Breast epithelium (tissue), 4 donors: ENCODE measurements at regions not wholly inside any gene's neighbourhood (a gene's known extent, or its start where the extent isn't known, plus 50 kb on each side); places are given as distances from the start of the nearest gene placed in this dataset.

Experiments used
- DNase-seq, 2 donors: peaks; one replicate each; pipeline ENCODE4 v3.0.0-alpha.2; 2019; ENCODE audit warnings: low spot score in 2 of 2
- H3K27ac ChIP-seq, 2 donors: fragments of 200-600 bp; sonication (generic) in 1 of 2; one replicate each; pipeline ENCODE4 v1.5.1; 2016 to 2019; ENCODE audit warnings: mild to moderate bottlenecking in 1 of 2
- H3K27me3 ChIP-seq, 2 donors: fragments of 200-600 bp; sonication (generic) in 1 of 2; one replicate each; pipeline versions ENCODE4 v1.5.1 to v1.6.0; 2017 to 2019; ENCODE audit warnings: control low read depth in 1 of 2, mild to moderate bottlenecking in 1 of 2
- H3K36me3 ChIP-seq: fragments of 200-600 bp; one replicate; pipeline ENCODE4 v1.5.1; 2019
- H3K4me1 ChIP-seq, 2 donors: fragments of 200-600 bp; sonication (generic); one replicate each; pipeline ENCODE4 v1.5.1; 2016 to 2019; ENCODE audit warnings: control low read depth in 1 of 2
- H3K4me3 ChIP-seq, 3 donors: fragments of 200-600 bp; sonication (generic); 1 replicate in 2 of 3; 2 replicates in 1 of 3; pipeline ENCODE4 v1.5.1; 2016 to 2019; ENCODE audit warnings: mild to moderate bottlenecking in 3 of 3, moderate library complexity in 2 of 3
- H3K9me3 ChIP-seq, 2 donors: fragments of 200-600 bp; sonication (generic) in 1 of 2; one replicate each; pipeline ENCODE4 v1.5.1; 2016 to 2019; ENCODE audit warnings: control low read depth in 1 of 2
- POLR2A ChIP-seq: fragments of 450-650 bp; IDR thresholded peaks from one replicate; pipeline ENCODE4 v1.6.1; 2016; ENCODE audit warnings: antibody characterized with exemption, mild to moderate bottlenecking, moderate library complexity
- POLR2AphosphoS5 ChIP-seq, 3 donors: sonication (generic); formaldehyde crosslinking; IDR thresholded peaks; one replicate each; pipeline ENCODE4 v1.6.1; 2017; ENCODE audit warnings: antibody characterized with exemption in 3 of 3
- intact Hi-C: fragments of 100-400 bp; cut with DNase I; formaldehyde crosslinking; loops from one replicate; pipeline ENCODE4 v1.15.1; 2023; ENCODE audit warnings: low total_unique reads
- TF ChIP-seq, protein P1 (sequence below), 3 donors: fragments of 450-650 bp; IDR thresholded peaks; one replicate each; pipeline ENCODE4 v1.5.1; 2016 to 2017; ENCODE audit warnings: antibody characterized with exemption in 3 of 3, mild to moderate bottlenecking in 3 of 3, moderate library complexity in 3 of 3

DNA sequence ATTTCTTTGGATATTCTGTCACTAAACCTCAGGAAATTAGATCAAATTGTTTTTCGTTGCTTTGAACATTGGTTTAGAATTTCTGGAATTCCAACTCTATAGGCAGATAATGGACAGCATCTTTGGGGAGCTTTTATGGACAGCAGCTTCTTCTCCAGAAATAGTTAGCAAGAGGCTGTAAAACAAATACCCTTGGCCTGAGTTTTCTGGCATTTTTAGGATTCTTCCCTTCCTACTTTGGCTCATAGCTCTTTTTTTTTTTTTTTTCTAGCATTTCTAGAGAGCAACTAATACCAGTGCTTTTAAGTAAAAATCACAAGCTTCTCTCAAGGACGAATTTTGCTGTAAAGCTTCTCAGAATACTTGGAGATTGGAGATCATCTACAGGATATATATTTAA lies 169.8 kb upstream of the SPRY2 start:
- no peak for DNase-seq
- TF ChIP-seq, protein P1, sequence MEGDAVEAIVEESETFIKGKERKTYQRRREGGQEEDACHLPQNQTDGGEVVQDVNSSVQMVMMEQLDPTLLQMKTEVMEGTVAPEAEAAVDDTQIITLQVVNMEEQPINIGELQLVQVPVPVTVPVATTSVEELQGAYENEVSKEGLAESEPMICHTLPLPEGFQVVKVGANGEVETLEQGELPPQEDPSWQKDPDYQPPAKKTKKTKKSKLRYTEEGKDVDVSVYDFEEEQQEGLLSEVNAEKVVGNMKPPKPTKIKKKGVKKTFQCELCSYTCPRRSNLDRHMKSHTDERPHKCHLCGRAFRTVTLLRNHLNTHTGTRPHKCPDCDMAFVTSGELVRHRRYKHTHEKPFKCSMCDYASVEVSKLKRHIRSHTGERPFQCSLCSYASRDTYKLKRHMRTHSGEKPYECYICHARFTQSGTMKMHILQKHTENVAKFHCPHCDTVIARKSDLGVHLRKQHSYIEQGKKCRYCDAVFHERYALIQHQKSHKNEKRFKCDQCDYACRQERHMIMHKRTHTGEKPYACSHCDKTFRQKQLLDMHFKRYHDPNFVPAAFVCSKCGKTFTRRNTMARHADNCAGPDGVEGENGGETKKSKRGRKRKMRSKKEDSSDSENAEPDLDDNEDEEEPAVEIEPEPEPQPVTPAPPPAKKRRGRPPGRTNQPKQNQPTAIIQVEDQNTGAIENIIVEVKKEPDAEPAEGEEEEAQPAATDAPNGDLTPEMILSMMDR (IDR thresholded peaks at IDR 0.05) = no peak
- no peak for TF ChIP-seq POLR2AphosphoS5 (IDR thresholded peaks at IDR 0.05)
- TF ChIP-seq POLR2A = no peak
- H3K27ac ChIP-seq = no peak overlapping the region
- peaks cover 0 to 7% of the 10 kb centered on the region in 2 donors for H3K9me3 ChIP-seq
- H3K27me3 ChIP-seq = no peaks in the 10 kb centered on the region
- intact Hi-C loops = loop anchor here (2.0 kb wide), 1 partner anchor 44 kb away; no protein-coding TSS in a partner anchor
- no peak overlapping the region for H3K4me3 ChIP-seq
- no peaks in the 10 kb centered on the region for H3K36me3 ChIP-seq
- no peaks in the 10 kb centered on the region for H3K4me1 ChIP-seq

DNA sequence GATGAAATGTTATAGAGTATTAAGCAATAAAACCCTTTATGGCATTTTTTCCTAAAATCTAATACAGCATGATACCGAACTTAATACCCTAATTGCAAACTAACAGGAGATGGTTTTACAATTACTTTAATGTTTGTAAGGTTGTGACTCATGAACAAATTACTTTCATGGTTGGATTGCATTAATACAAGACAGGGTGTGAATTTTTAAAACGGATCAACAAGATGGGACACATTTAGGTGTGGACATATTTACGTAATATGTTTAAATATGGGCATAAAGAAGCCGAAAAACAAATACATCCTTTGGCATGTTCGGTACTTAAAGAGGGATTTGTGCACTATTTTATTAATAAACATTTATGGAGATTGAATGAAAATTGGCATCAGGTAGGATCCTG lies 168.3 kb upstream of the SPRY2 start:
- TF ChIP-seq POLR2AphosphoS5 (IDR thresholded peaks at IDR 0.05) (no peak), POLR2A (no peak)
- TF ChIP-seq, protein P1 (IDR thresholded peaks at IDR 0.05) = no peak
- Histone ChIP-seq H3K4me1 (no peaks in the 10 kb centered on the region), H3K27me3 (no peaks in the 10 kb centered on the region), H3K4me3 (no peak overlapping the region), H3K27ac (no peak overlapping the region), H3K36me3 (no peaks in the 10 kb centered on the region), H3K9me3 (peaks cover 0 to 9% of the 10 kb centered on the region in 2 donors)
- DNase-seq = no peak
- intact Hi-C loops = loop anchor here (2.0 kb wide), 1 partner anchor 36 kb away; no protein-coding TSS in a partner anchor

DNA sequence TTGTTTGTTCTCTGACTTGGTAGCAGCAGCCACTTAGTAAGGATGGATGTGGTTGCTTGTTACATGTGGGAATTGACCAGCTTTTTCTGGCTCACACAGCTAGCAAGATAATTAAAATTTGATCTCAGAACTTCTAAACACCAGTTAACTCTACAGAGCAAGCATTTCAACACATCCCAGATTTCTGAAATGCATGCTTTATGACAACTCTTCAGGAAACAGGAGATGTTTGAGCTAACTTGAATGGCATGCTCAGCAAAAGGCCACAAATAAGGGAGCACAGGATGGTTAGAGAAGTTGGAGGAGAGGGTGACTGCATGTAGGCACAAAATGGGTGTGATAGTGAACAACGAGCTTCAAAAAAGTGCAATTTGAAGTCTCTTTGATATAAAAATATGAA lies 167.1 kb upstream of the SPRY2 start:
- H3K4me3 ChIP-seq = no peak overlapping the region
- H3K27ac ChIP-seq = no peak overlapping the region
- intact Hi-C loops = loop anchor here (2.0 kb wide), 1 partner anchor 35 kb away; no protein-coding TSS in a partner anchor
- no peaks in the 10 kb centered on the region for H3K4me1 ChIP-seq
- H3K27me3 ChIP-seq = no peaks in the 10 kb centered on the region
- H3K9me3 ChIP-seq = peaks cover 0 to 9% of the 10 kb centered on the region in 2 donors
- TF ChIP-seq, protein P1 (IDR thresholded peaks at IDR 0.05) = no peak
- TF ChIP-seq POLR2AphosphoS5 (IDR thresholded peaks at IDR 0.05) = no peak
- no peak for TF ChIP-seq POLR2A
- H3K36me3 ChIP-seq = no peaks in the 10 kb centered on the region
- DNase-seq = no peak

DNA sequence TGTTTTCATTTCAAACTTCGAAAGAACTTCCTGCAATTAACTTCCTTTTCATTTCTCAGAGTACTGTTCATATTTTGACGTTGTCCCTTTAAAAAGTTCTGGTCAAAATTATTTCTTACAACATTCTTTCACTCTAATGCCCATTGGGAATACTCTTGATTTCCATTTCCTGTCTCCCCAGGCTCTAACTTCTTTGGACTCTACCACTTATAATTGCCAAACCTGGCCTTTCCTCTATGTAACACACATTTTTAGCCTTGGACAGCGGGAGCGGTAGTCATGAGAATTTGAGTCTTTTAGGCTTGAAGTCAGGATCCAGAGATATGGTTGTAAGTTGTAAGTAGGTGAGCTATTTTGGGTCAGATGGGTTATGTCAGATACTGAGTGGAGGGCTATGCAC lies 163.5 kb upstream of the SPRY2 start:
- peaks cover 0 to 9% of the 10 kb centered on the region in 2 donors for H3K9me3 ChIP-seq
- H3K4me1 ChIP-seq = no peaks in the 10 kb centered on the region
- no peak for TF ChIP-seq POLR2A
- no peak for TF ChIP-seq POLR2AphosphoS5 (IDR thresholded peaks at IDR 0.05)
- TF ChIP-seq, protein P1 (IDR thresholded peaks at IDR 0.05) = no peak
- H3K36me3 ChIP-seq = no peaks in the 10 kb centered on the region
- DNase-seq = no peak
- no peak overlapping the region for H3K4me3 ChIP-seq
- H3K27me3 ChIP-seq = no peaks in the 10 kb centered on the region
- intact Hi-C loops = no loop called here
- no peak overlapping the region for H3K27ac ChIP-seq

DNA sequence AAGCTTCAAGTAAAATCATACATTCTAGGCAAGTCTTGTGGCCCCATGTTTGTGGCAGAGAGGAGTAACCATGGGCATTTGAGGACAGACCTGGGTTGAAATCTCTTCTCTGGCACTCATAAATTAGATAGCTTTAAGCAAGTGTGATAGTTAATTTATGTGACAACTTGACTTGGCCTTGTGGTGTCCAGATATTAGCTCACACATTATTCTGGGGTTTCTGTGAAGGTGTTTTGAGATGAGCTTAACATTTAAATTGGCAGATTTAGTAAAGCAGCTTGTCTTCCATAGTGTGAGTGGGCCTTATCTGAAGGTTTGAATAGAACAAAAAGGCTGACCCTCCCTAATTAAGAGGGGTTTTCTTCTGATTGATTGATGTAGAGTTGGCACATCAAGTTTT lies 161.4 kb upstream of the SPRY2 start:
- intact Hi-C loops = no loop called here
- TF ChIP-seq POLR2A (no peak), POLR2AphosphoS5 (IDR thresholded peaks at IDR 0.05) (no peak)
- TF ChIP-seq, protein P1 (IDR thresholded peaks at IDR 0.05) = no peak
- Histone ChIP-seq H3K36me3 (no peaks in the 10 kb centered on the region), H3K9me3 (peaks cover 0 to 9% of the 10 kb centered on the region in 2 donors), H3K4me1 (no peaks in the 10 kb centered on the region), H3K4me3 (no peak overlapping the region), H3K27ac (no peak overlapping the region), H3K27me3 (no peaks in the 10 kb centered on the region)
- DNase-seq = no peak
